Brain microvascular endothelial cell (primary cell): ENCODE measurements at regions not wholly inside any gene's neighbourhood (a gene's known extent, or its start where the extent isn't known, plus 50 kb on each side); places are given as distances from the start of the nearest gene placed in this dataset.

Source experiments
- DNase-seq: peaks from one replicate; pipeline ENCODE4 v3.0.0-alpha.2; 2020
- H3K27ac ChIP-seq: fragments of 250-450 bp; sonication (Bioruptor Pico); 2 replicates; pipeline ENCODE4 v1.5.1; 2020; ENCODE audit warnings: mild to moderate bottlenecking, moderate library complexity
- H3K27me3 ChIP-seq: fragments of 250-450 bp; sonication (Bioruptor Pico); replicated peaks from 2 replicates; pipeline ENCODE4 v1.5.1; 2020; ENCODE audit warnings: mild to moderate bottlenecking
- H3K36me3 ChIP-seq: fragments of 250-450 bp; sonication (Bioruptor Pico); replicated peaks from 2 replicates; pipeline ENCODE4 v1.5.1; 2020; ENCODE audit warnings: mild to moderate bottlenecking
- H3K4me3 ChIP-seq: 2 replicates; pipeline ENCODE4 v1.5.1; 2011; ENCODE audit warnings: low read depth, mild to moderate bottlenecking, control low read depth, low read length, moderate library complexity
- in situ Hi-C: cut with HindIII; loops from 2 replicates; pipeline ENCODE4 v1.10.0; 2017; ENCODE audit warnings: low sequenced_read_pairs, low pct_ligation_motif_present
- TF ChIP-seq, protein P1 (sequence below): IDR thresholded peaks from 2 replicates; pipeline ENCODE4 v1.5.1; 2011; ENCODE audit warnings: low read depth, mild to moderate bottlenecking, moderate library complexity, low read length, control low read depth, inconsistent platforms; ENCODE audit errors: missing control alignments

DNA sequence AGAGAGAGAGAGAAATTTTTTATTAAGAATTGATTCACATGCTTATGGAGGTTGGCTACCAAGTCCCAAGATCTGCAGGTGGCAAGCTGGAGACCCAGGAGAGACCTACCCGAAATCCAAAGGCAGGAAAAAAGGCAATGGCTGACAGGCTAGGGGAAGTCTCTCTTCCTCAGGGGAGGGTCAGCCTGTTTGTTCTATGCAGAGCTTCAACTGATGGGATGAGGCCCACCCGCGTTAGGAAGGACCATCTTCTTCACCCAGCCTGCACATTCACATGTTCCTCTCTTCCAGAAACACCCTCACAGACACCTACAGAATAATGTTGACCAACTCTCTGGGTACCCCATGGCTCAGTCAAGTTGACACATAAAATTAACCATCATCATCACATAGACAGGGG lies 65.3 kb upstream of the SERP2 start:
- Histone ChIP-seq H3K36me3 (no peaks in the 10 kb centered on the region), H3K27ac (no peak overlapping the region), H3K4me3 (no peak overlapping the region), H3K27me3 (no peaks in the 10 kb centered on the region)
- in situ Hi-C loops: no loop called here
- TF ChIP-seq, protein P1, sequence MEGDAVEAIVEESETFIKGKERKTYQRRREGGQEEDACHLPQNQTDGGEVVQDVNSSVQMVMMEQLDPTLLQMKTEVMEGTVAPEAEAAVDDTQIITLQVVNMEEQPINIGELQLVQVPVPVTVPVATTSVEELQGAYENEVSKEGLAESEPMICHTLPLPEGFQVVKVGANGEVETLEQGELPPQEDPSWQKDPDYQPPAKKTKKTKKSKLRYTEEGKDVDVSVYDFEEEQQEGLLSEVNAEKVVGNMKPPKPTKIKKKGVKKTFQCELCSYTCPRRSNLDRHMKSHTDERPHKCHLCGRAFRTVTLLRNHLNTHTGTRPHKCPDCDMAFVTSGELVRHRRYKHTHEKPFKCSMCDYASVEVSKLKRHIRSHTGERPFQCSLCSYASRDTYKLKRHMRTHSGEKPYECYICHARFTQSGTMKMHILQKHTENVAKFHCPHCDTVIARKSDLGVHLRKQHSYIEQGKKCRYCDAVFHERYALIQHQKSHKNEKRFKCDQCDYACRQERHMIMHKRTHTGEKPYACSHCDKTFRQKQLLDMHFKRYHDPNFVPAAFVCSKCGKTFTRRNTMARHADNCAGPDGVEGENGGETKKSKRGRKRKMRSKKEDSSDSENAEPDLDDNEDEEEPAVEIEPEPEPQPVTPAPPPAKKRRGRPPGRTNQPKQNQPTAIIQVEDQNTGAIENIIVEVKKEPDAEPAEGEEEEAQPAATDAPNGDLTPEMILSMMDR: no peak
- DNase-seq: no peak

DNA sequence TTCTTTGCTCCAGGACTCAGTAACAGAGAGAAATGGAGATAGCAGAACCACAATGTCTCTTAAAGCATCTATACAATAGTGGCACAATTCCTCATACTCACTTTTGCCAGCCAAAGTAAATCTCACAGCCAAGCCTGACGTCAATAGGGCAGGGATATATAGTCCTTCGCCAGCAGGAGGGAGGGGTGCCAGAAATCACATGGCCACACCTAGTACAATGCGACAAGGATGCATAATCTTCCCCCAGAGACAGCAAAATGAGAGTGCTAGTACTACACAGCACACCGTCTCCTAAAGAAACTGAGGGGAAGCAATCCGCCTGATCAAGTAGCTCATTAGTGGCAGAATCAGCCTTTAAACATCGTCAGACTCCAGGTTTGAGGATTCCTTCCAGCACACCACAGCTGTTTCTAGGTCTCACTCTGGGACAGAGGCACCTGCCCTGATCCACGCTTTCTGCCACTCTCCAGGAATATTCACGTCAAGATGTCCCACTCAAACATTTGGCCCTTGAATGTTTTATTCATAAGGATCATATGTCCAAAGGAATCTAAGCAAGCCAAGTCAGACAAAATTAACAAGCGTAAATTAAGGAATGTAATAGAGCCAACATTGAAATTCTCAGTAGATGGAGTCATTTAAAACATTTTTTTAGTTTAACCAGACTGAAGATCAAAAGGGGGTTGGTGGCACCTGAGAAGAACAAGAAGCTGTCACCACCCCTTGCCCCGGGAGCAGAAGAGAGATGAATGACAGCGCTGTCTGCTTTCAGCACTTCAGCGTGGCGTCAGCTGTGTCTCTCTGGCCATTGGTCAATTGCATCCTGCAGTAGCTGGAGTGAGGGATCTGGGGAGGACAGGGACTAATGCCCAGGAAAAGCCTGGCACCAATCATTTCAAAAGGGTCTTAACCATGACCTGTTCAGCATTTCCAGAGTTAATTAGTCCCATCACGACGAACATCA lies 63.5 kb upstream of the SERP2 start:
- TF ChIP-seq, protein P1: no peak
- DNase-seq: no peak
- Histone ChIP-seq H3K4me3 (no peak overlapping the region), H3K36me3 (no peaks in the 10 kb centered on the region), H3K27me3 (no peaks in the 10 kb centered on the region), H3K27ac (no peak overlapping the region)
- in situ Hi-C loops: no loop called here

DNA sequence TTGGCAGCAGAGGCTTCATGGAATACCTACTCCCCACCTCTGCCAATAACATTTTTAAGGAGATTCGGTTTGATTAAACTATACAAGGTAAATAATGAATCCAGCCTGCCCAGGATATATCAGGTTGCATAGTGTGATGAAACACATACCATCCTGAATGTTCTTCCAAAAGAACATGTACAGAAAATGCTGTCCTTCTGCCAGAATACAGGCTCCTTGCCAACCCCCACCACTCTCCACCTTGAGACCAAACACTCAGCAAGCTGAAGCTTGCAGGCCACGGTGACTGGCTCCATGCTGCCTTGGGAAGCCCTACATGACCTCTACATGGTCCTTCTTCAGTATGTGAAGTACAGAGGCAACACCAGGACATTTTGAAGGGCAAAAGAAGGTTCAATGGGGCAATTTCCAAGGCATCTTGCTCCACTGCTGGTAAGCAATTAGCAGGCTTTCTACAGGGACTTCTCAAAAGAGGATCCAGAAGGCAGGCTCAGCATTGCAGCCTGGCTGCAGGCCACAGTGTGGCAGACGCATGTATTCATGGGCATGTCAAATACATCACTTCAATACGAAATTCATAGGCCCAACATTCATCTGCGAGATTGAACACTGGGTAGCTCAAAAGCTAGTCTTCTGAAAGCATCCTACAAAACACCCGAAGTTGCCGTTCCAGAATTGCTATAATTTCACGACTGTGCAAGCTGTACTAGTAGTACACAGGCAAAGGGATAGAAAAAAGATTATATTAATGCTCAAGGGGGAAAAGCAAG lies 62.4 kb upstream of the SERP2 start:
- TF ChIP-seq, protein P1: no peak
- Histone ChIP-seq H3K27ac (no peak overlapping the region), H3K27me3 (no peaks in the 10 kb centered on the region), H3K4me3 (no peak overlapping the region), H3K36me3 (no peaks in the 10 kb centered on the region)
- in situ Hi-C loops: no loop called here
- no peak for DNase-seq

DNA sequence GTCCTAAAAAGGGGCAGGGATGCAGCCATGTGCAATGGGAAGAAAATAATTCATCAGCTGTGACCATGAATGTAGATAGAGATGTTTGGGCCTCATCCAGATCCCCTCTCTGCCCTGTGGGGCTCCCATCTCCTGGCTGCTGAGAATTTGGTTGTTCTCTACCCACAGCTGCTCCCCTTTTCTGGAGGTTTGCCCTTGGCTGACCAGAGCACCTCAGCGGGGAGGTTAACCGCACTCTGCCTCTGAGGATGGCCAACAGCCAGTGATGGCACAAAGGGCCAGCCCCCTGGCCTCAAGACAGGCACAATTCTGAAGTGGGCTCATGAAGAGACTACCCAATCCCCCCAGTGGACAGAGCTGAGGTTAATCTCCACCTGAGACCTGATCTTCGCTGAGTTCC lies 61.5 kb upstream of the SERP2 start:
- Histone ChIP-seq H3K27ac (peak overlapping the region; percentile 94), H3K27me3 (no peaks in the 10 kb centered on the region), H3K36me3 (no peaks in the 10 kb centered on the region), H3K4me3 (no peak overlapping the region)
- in situ Hi-C loops: no loop called here
- TF ChIP-seq, protein P1: no peak
- no peak for DNase-seq

DNA sequence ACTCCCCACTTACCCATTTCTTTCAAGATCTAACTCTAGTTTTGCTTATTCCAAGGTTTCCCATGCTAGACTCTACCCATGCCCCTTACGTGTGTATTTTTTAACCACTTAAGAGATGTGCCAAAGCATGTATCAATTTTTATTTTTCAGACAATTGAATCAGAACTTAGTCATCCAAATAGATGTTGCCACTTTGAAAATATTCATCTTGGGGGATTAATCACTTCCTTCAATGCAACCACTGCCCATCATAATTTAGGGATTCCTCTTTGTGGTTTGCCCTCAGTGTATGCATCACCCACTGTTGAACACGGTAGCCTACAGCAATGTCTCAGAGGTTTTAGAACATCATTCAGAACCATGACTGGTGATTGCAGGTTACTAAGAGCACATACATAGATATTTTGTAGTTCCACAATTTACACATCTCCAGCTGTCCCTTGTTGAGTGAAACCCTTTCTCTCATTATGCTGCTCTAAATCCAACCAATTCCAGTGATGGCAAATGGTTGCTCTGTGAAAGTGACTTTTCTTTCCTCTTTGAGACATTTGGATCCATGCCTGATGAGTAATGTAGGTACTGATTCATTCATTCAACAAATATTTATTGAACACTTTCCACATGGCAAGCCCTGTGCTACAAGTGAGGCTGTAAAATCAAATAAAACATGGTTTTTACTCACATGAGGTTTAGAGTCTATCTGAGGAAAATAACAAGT lies 60.6 kb upstream of the SERP2 start:
- Histone ChIP-seq H3K4me3 (no peak overlapping the region), H3K27ac (peak overlapping the region; percentile 94), H3K36me3 (no peaks in the 10 kb centered on the region), H3K27me3 (no peaks in the 10 kb centered on the region)
- DNase-seq: peak; percentile 82
- TF ChIP-seq, protein P1: no peak
- in situ Hi-C loops: no loop called here
